Testis (tissue), 2 donors: ENCODE measurements at regions not wholly inside any gene's neighbourhood (a gene's known extent, or its start where the extent isn't known, plus 50 kb on each side); places are given as distances from the start of the nearest gene placed in this dataset.

ENCODE experiments used
- DNase-seq: peaks from one replicate; pipeline ENCODE4 v3.0.0-alpha.2; 2019
- H3K27ac ChIP-seq, 2 donors: fragments of 200-600 bp; sonication (generic); one replicate each; pipeline ENCODE4 v1.5.1; 2019
- H3K27me3 ChIP-seq: fragments of 200-600 bp; sonication (generic); one replicate; pipeline ENCODE4 v1.5.1; 2019
- H3K36me3 ChIP-seq: fragments of 200-600 bp; sonication (generic); one replicate; pipeline ENCODE4 v1.5.1; 2017; ENCODE audit warnings: low read depth; ENCODE audit errors: missing control alignments
- H3K4me1 ChIP-seq: fragments of 200-600 bp; sonication (generic); one replicate; pipeline ENCODE4 v1.5.1; 2019
- H3K4me3 ChIP-seq, 2 donors: fragments of 200-600 bp; sonication (generic); one replicate each; pipeline ENCODE4 v1.5.1; 2017 to 2019
- H3K9me3 ChIP-seq: fragments of 200-600 bp; sonication (generic); one replicate; pipeline ENCODE4 v1.5.1; 2017
- CTCF ChIP-seq, 3 experiments: fragments of 450-650 bp in 2 of 3; fragments of 200-600 bp in 1 of 3; sonication (generic) in 1 of 3; IDR thresholded peaks; one replicate each; pipeline ENCODE4 v1.5.1; 2016 to 2019; ENCODE audit warnings: antibody characterized with exemption in 3 of 3, mild to moderate bottlenecking in 2 of 3, moderate library complexity in 1 of 3
- POLR2A ChIP-seq: fragments of 450-650 bp; IDR thresholded peaks from one replicate; pipeline ENCODE4 v1.6.1; 2017; ENCODE audit warnings: antibody characterized with exemption, mild to moderate bottlenecking, moderate library complexity
- WGBS, 2 donors: methylation state at CpG; one replicate each; pipeline ENCODE4 v1.1.5; 2018; 5-methylcytosine and 5-hydroxymethylcytosine counted together
- intact Hi-C: fragments of 100-400 bp; cut with DNase I; formaldehyde crosslinking; loops from one replicate; pipeline ENCODE4 v1.15.1; 2023; ENCODE audit warnings: low total_unique reads

- Histone ChIP-seq H3K4me1 (peaks cover 5% of the 10 kb centered on the region), H3K9me3 (no peaks in the 10 kb centered on the region), H3K27ac (no peak overlapping the region), H3K4me3 (no peak overlapping the region), H3K27me3 (no peaks in the 10 kb centered on the region), H3K36me3 (no peaks in the 10 kb centered on the region)
- TF ChIP-seq POLR2A (no peak), CTCF (IDR thresholded peaks at IDR 0.05) (peak in 2 of 3 experiments; percentile 33 to 46)
- 87 to 88% methylated on average over 9 of the region's 9 CpGs for WGBS, 2 donors
- intact Hi-C loops = no loop called here
- DNase-seq = peak; percentile 44
Observed at GRCh38 chr9:16266648-16267276, 603.7 kb downstream of the BNC2 start.

GRCh38 chr9:16267281-16268066, 603.0 kb downstream of the BNC2 start:
- no peaks in the 10 kb centered on the region for H3K9me3 ChIP-seq
- intact Hi-C loops = no loop called here
- peak overlapping the region in 1 of 2 donors; percentile 57 for H3K27ac ChIP-seq
- 46 to 53% methylated on average over 10 of the region's 10 CpGs for WGBS, 2 donors
- DNase-seq = no peak
- TF ChIP-seq CTCF (IDR thresholded peaks at IDR 0.05) (no peak), POLR2A (no peak)
- no peaks in the 10 kb centered on the region for H3K36me3 ChIP-seq
- H3K4me1 ChIP-seq = peaks cover 5% of the 10 kb centered on the region
- H3K4me3 ChIP-seq = no peak overlapping the region
- H3K27me3 ChIP-seq = no peaks in the 10 kb centered on the region

- no peaks in the 10 kb centered on the region for H3K9me3 ChIP-seq
- intact Hi-C loops = no loop called here
- H3K4me3 ChIP-seq = no peak overlapping the region
- peak; percentile 25 for DNase-seq
- H3K36me3 ChIP-seq = no peaks in the 10 kb centered on the region
- 74 to 76% methylated on average over 15 of the region's 15 CpGs for WGBS, 2 donors
- H3K27me3 ChIP-seq = no peaks in the 10 kb centered on the region
- peaks cover 5% of the 10 kb centered on the region for H3K4me1 ChIP-seq
- H3K27ac ChIP-seq = peak overlapping the region; percentile 18 to 57
- TF ChIP-seq CTCF (IDR thresholded peaks at IDR 0.05) (no peak), POLR2A (no peak)
Observed at GRCh38 chr9:16268067-16268881, 602.2 kb downstream of the BNC2 start.

GRCh38 chr9:16271967-16272366, 598.5 kb downstream of the BNC2 start:
- H3K27ac ChIP-seq = no peak overlapping the region
- H3K27me3 ChIP-seq = no peaks in the 10 kb centered on the region
- intact Hi-C loops = no loop called here
- DNase-seq = no peak
- no peaks in the 10 kb centered on the region for H3K36me3 ChIP-seq
- no peak overlapping the region for H3K4me3 ChIP-seq
- WGBS, 2 donors = 83 to 90% methylated on average over 9 of the region's 9 CpGs
- H3K4me1 ChIP-seq = peaks cover 5% of the 10 kb centered on the region
- no peaks in the 10 kb centered on the region for H3K9me3 ChIP-seq
- TF ChIP-seq POLR2A (no peak), CTCF (IDR thresholded peaks at IDR 0.05) (no peak)
